ENCODE measurements at regions not wholly inside any gene's neighbourhood (a gene's known extent, or its start where the extent isn't known, plus 50 kb on each side); places are given as distances from the start of the nearest gene placed in this dataset.

DNA sequence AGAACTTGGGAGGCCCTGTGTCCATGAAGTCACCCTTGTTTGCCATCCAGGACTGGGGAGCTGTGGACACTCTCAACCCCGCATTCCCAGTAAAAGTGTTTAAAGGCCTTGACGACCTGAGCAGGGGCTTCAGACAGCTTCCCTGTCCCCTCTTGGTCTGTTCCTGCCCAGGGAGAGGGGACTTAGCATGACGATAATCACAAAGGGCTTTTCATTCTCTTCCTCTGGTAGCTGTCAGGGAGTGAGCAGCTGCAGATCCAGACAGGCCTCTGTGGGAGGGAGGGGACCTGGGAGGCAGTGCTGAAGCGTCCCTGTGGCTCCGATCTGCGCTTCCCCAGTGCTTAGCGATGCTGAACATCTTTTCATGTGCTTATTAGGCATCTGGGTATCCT, 77.8 kb upstream of the HS6ST1 start:
- peak; percentile 66 for DNase-seq (ENCODE audit: low spot score)
- intact Hi-C loops (cut with DNase I): no loop called here

DNA sequence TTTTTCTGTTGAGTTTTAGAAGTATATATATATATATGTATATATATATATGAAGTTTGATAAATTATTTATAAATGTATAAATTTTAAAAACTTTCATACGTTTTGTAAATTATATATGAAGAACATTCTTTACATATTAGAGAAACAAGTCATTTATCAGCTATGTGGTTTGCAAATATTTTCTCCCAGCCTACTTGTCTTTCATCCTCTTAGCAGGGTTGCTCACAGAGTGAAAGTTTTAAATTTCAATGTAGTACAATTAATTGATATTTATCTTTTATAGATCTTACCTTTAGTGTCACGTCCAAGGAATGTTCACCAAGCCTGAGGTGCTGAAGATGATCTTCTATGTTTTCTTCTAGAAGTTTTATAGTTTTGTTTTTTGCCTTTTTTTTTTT, 78.3 kb upstream of the HS6ST1 start:
- intact Hi-C loops (cut with DNase I): no loop called here
- DNase-seq (ENCODE audit: low spot score): no peak

DNA sequence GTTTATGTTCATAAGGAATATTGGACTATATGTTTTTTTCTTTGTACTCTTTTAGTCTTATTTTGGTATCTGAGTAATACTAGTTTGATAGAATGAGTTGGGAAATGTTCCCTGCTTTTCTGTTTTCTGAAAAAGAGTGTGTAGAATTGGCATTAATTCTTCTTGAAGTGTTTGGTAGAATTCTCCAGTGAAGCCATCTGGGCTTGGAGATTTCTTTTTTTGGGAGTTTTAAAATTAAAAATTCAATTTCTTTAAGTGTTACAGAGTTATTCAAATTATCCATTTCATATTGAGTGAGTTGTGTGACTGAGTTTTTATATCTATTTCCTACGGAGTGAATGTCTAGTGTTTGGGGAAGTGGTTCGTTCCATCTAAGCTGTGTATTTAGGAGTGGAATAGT, 80.6 kb upstream of the HS6ST1 start:
- intact Hi-C loops (cut with DNase I): no loop called here
- DNase-seq (ENCODE audit: low spot score): no peak

DNA sequence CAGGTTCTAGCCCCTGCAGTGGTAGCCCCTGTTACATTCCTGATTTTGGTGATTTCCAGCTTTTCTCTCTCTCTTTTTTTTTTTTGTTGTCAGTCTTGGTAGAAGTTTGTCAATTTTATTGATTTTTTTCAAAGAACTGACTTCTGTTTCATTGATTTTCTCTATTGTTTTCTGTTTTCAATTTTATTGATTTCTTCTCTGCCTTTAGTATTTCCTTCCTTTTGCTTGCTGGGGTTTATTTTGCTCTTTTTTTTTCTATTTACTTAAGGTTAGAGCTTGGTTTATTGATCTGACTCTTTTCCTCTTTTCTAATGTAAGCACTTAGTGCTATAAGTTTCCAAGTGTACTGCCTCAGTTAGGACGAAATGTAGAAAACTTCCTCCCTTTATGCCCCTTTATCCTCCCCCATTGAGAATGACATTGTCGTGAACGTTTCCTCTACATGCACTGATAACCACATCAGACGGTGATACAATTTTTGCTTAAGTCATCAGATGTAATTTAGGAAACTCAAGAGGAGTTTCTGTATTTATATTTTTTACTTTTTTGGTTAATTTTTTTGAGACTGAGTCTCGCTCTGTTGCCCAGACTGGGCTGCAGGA, 81.1 kb upstream of the HS6ST1 start:
- DNase-seq (ENCODE audit: low spot score): no peak
- intact Hi-C loops (cut with DNase I): no loop called here

DNA sequence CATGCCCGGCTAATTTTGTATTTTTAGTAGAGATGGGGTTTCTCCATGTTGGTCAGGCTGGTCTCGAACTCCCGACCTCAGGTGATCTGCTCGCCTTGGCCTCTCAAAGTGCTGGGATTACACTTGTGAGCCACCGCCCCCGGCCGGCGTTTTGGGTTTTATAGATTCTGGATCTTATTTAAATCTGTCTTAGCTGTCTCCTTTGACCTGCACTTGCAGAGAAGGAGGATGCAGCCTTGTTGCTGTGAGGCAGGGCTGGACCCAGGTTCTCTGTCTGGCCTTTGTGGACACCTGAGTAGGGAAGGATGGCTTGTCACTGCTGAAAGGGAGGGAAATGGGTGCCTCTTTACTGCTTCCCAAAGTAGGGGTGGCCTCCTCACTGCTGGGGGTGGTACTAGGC, 83.0 kb upstream of the HS6ST1 start:
- intact Hi-C loops (cut with DNase I): no loop called here
- peak; percentile 10 for DNase-seq (ENCODE audit: low spot score)

DNA sequence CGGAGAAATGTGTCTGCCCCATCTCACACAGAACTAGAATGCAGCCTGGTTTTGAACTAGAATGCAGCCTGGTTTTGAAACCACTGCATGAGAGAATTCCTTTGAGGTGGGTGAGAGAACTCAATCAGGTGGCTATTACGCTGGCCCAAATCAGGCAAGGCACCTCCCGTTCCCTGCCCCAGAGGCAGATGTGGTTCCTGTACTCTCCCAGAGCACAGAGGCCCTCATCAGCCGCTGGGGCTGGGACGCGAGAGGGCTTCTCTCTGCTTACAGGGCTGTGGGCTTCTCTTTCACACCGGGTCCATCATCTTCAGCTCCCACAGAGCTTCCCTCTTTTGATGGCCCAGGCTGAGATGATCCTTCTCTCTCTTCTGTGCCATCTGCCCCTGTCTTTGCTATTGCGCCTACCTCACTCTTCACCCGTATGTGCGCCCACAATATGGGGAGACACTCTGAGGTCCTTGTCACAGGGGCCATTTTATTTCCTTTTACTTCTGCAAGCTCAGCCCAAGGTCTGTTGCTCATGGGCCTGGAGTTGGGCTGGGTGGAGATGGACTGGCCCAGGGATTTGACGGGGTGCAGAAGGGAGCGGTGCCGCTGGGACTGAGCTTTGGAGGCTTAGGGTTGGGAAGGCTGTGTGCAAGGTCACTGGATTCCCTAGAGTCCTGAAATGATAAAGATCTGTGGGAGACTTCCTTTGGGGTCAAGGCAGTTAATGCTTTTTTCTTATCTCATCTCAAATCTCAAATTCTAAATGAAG, 84.4 kb upstream of the HS6ST1 start:
- DNase-seq (ENCODE audit: low spot score): peak; percentile 63
- intact Hi-C loops (cut with DNase I): no loop called here

DNA sequence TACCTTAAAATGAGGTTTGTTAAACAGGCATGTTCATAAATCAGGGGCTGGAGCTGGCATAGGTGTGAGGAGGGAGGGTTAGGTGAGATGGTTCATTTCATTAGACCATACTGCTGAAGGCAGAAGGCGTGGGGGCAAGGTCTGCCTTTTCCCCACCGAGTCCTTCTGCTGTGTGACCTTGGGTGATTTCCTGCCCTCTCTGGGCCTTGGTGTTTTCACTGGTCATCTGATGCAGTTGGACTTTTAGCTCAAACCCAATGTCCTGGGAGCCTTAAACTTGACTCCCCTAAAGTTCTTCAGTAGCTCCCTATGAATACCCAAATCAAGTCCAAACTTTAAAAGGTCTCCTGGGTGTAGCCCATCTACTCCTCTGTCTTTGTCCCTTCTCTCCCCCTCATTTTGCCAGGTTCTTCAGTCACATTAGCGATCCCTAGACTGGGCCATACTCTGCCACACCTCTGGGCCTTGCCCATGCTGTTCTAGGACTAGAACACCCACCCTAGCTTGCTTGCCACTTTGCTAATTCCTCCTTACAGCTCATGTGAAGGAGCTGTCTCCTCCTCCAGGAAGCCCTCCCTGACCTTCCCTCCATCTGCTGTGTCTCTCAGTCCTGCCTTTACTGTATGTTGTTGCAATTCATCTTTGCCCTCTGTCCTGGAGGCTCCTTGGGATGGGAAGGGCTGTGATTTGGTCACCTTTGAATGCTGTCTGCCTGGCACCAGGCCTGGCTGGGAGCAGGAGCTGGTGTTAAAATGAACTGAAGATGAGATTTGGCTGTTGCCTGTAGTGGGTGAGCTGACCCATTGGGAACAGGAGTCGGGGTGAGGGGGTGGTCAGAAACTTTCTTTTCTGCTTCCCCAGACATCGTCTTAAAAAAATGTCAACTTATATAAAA, 85.4 kb upstream of the HS6ST1 start:
- peak; percentile 41 for DNase-seq (ENCODE audit: low spot score)
- intact Hi-C loops (cut with DNase I): no loop called here

DNA sequence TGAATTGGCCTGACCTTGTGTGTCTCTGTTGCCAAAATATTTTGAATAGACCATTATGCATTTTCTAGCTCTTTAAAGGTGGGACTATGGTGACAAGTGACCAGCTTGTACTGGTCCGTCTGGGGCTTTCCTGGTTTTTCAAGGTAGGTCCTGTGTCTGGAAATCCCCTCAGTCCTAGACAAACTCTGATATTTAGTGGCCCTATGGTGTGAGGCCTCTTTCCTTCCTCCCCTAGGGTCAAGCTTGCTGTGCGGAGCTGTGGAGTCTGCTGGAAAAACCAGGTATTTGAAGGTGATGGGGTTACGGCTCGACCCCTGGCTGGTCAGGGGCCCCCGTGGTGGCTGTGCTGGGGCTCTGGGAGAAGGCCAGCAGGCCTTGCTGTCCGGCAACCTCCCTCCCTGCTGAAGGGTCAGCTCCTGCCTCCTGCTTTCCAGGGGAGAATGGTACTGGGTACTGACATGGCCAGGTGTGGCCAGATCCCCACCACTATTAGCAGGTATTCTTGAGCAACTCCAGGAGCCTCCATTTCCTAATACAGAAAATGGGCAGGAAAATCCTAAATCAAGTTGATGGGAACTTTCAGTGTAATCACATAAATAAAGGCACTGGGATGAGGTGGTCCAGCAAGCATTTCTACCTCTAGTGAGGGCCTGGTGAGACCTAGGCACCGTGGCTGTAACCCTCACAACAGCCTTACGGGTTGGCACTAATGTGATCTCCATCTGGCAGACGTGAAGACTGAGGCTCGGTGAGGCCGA, 86.2 kb upstream of the HS6ST1 start:
- DNase-seq (ENCODE audit: low spot score): peak; percentile 15
- intact Hi-C loops (cut with DNase I): no loop called here

DNA sequence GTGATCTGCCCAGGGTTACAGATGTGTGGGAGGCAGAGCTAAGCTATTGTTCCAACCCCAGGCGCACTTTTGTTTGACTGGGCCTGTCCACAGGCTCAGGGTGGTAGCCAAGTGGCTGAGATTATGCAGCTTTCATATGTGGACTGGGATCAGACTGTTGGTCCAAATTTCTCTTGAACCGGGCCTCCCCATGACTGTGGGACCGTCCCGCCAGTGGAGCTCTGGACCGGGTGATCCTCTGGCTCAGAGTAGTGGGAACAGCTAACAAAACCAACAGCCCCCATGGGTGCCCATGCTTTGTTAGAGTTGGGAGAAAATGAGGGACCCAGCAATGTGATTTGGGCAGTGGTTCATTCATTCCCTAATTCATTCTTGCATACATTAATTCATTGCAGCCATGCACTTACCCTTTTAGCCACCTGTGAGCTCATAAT, 86.8 kb upstream of the HS6ST1 start:
- intact Hi-C loops (cut with DNase I): no loop called here
- DNase-seq (ENCODE audit: low spot score): peak; percentile 24

DNA sequence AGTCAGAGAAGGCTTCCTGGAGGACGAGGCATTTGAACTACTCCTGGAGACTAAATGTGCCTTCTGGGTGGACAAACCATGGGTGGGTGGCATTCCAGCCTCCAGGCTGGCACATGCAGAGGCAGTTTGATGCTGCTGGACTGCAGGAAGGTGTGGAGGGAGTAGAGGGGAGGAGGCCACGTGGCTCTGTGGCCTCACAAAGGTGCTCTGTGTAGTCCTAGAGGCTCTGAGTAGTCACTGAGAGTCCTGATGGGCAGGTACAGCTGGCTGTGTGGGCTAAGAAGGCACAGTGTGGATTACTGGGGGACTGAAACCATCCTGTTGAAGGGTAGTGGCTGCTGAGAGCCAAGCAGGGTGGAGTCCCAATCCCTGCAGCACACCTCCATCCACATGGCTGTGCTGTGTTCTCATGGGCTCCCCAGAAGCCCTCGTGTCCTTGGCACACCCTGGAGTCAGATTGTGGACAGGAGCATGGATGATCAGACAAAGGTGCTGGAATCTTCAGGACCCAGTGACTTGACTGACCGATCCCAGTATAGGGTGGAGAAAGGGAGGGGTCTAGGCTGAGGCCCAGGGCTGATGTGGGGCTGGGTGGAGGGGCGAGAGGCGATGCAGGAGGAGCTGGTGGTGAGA, 87.4 kb upstream of the HS6ST1 start:
- peak; percentile 69 for DNase-seq (ENCODE audit: low spot score)
- intact Hi-C loops (cut with DNase I): no loop called here

DNA sequence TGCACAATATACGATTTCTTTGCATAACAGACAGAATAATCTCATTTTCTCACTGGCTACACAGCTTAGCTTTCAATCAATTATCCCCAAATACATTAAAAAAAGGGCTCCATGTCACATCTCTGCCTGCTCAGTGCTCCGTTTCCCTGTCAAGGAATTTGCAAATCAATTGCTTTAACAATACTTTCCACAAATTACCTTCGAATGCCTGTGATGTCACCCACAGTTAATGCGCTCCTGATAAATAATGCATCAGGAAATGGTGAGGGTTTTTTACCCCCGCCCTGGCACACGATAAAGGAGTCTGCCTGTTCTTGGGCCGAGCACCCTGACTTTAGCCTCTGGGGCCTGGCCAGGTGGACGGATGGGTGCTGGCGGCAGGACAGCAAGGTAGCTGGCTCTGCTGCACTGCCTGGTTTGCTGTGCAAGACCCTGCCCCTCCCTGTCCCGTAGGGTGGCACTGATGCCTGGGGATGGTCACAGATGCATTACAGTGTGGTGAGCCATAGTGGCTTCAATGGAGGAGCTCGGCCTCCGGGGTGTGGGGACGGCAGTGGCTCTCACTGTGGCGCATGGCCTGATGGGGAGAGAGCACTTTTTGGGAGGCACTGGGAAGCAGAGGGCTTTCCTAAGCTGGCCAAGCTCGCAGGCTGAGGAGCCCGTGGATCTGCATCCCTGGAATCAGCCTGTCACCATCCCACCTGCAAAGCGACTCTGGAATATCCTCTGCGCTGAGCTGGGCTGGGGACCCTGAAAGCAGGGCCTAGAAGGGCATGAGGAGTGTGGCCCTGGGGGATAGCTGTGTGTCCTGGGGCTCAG, 88.3 kb upstream of the HS6ST1 start:
- intact Hi-C loops (cut with DNase I): no loop called here
- DNase-seq (ENCODE audit: low spot score): peak; percentile 50

DNA sequence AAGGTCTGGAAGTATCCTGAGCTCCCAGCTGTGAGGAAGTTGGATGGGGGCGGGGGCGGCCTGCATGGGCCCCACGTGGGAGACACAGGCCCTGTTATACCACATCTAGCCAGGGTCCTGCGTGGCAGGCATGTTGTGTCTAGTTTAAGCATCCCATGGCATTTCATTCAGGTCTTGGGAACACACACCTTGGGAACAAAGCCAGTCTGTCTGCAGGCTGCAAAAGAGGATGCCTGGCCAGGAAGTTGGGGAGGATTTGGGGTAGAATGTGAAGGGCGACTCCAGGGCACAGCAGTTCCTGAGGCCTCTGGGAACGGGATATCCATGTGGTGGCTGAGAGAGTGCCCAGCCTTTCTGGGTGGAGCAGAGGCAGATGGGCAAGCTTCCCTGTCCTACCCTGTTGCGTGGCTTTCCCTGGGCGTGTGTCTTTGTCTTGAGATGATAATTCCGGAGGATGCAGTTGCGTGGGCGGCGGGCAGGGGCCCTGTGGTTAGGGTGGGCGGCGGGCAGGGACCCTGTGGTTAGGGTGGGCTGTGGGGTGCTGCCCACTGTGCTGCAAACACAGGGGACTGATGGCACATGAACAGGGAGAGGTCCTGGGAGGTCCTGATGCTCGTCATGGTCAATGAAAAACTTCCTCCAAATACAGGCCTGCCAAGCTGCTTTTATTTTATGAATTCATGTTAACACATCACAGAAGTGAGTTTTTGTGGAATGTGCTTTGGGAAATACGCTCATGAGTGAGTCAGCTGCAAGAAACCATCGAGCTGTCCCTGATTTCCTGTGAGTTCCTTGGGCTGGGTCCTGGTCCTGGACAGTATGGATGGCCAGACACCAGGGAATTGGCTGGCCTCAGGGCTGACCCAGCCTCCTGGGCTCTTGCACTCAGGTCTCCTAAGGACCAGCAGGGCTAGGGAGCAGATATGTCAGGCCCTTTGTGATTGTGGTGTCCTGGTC, 90.0 kb upstream of the HS6ST1 start:
- DNase-seq (ENCODE audit: low spot score): peak; percentile 55
- intact Hi-C loops (cut with DNase I): no loop called here

DNA sequence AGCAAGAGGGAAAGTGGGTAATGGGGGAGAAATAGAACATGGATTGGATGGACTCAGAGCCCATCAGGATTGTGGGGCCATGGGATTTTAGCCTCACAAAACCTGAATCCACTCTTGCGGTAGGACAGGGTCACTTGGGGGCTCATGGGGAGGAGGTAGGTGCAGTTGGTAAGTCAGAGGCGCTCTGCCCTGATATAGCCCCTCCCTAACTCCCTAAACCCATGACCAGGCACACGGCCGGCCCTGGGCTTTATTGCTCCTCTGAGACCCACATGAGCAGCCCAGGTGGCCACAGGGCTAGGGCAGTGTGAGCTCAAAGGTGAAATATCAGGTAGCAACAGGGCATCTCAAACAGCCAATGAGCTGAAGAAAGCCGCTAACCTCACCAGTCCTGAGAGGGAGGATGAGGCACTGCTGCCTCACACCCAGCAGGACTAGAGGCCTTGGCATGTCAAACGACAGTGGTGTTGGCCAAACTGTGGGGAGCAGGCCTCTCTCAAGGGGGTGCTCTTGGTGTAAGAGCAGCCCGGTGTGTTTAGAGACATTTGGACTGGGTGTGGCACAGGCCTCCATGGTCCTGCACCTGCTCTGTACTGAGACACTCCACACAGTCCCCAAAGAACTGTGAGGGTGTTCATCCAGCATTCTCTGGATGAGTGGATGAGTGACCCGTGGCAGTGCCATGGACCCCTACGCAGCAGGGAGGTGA, 90.8 kb upstream of the HS6ST1 start:
- peak; percentile 38 for DNase-seq (ENCODE audit: low spot score)
- intact Hi-C loops (cut with DNase I): no loop called here

DNA sequence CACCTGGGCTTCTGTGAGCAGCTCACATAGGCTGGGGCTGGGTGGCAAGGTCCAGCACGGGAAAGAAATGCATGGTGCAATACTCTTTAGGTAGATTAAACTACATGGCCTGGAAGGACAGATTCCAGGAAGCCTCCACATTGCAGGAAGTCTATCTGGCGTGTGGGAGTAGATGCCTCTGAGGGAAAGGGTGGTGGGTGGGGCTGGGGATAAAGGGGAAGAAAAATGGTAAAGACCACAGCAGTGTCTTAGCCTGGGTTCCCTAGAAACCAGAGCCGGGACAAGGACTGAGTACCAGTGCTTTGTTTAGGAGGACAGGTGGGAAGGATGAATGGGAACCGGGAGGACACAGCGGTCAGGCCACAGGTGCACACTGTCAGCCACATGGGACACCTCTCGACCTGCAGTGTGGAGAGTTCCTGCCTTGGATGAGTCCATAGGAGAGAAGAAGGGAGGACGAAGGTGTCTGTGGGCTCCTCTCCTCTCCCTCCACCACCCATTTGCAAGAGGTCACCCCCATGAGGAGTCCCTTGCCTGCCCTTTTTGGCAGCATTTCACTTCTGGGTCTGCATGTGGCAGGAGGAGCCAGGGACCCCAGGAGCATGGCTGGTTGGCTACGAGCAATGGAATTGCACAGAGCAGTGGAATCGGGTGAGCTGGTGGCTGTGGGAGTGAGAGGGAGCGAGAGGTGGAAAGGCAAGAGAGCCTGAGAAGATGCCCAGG, 91.5 kb upstream of the HS6ST1 start:
- peak; percentile 71 for DNase-seq (ENCODE audit: low spot score)
- intact Hi-C loops (cut with DNase I): no loop called here

DNA sequence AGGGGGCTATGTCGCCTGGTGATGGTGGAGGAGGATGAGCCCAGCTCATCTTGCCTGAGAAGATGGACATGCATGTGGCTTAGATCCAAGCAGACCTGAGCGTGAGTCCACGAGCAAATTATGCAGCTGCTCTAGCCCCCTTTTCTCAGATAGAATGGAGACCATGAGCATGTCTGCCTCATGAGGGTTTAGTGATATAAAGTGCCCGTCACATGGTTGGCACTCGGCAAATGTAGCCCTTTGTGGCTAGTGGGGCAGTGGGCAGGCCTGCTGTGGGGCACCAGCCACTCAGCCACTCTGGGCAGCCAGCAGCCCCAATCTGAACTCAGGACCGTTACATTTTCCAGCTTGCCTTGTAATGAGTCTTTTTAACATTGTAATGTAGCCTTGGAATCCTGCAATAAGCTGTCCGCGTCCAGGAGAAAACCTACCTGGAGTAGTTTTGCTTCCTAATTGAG, 92.1 kb upstream of the HS6ST1 start:
- intact Hi-C loops (cut with DNase I): no loop called here
- peak; percentile 62 for DNase-seq (ENCODE audit: low spot score)

DNA sequence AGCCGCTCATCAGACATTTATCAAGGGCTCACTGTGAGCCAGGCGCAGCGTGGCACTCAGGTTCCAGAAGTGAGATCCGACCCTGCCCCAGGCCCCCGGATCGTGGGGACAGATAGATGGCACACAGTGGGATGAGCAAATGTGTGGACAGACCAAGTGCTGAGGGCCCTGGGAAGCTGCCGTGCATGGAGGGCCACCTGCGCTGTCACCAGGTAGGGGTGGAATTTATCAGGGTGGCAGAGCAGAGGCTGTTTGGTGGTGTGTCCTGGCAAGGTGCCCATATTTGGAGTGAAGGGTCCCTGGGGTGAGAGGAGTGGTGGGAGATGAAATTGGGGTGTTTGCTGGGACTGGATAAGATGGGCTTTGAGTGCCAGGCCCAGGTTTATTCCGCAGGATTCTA, 92.8 kb upstream of the HS6ST1 start:
- intact Hi-C loops (cut with DNase I): no loop called here
- peak; percentile 69 for DNase-seq (ENCODE audit: low spot score)
